DOHH2 (cell line): ENCODE measurements at regions not wholly inside any gene's neighbourhood (a gene's known extent, or its start where the extent isn't known, plus 50 kb on each side); places are given as distances from the start of the nearest gene placed in this dataset.
"Not testable (repeated sequence)": the region's sequence is repeated elsewhere in the genome, so short reads cannot be mapped to it uniquely, and the experiment has no call there.

ENCODE experiments used
- H3F3A ChIP-seq: fragments of 200-600 bp; sonication (generic), shearing (Covaris generic); 2 replicates; pipeline ENCODE4 v1.6.0; 2016; ENCODE audit warnings: antibody characterized with exemption, mild to moderate bottlenecking; ENCODE audit not compliant: control insufficient read depth, insufficient read depth
- H3K27ac ChIP-seq: fragments of 200-600 bp; sonication (generic); 2 replicates; pipeline ENCODE4 v1.5.1; 2014; ENCODE audit warnings: low read depth, mild to moderate bottlenecking, low read length, moderate library complexity
- H3K27me3 ChIP-seq: fragments of 200-600 bp; sonication (generic); 2 replicates; pipeline ENCODE4 v1.6.1; 2014; ENCODE audit warnings: mild to moderate bottlenecking, low read length, mixed read lengths; ENCODE audit not compliant: control insufficient read depth
- H3K36me3 ChIP-seq: fragments of 200-600 bp; sonication (generic); 2 replicates; pipeline ENCODE4 v1.6.1; 2014; ENCODE audit warnings: mild to moderate bottlenecking, low read length, moderate library complexity, mixed read lengths; ENCODE audit not compliant: control insufficient read depth
- H3K4me1 ChIP-seq: fragments of 200-600 bp; sonication (generic); 2 replicates; pipeline ENCODE4 v1.6.1; 2014; ENCODE audit warnings: mild to moderate bottlenecking, low read length, mixed read lengths; ENCODE audit not compliant: control insufficient read depth
- H3K4me2 ChIP-seq: fragments of 200-600 bp; sonication (generic); 2 replicates; pipeline ENCODE4 v1.6.0; 2014; ENCODE audit warnings: mild to moderate bottlenecking, low read length, moderate library complexity
- H3K4me3 ChIP-seq: fragments of 200-600 bp; sonication (generic); 2 replicates; pipeline ENCODE4 v1.5.1; 2014; ENCODE audit warnings: mild to moderate bottlenecking, low read length, mixed read lengths
- H3K79me2 ChIP-seq: fragments of 200-600 bp; sonication (generic); 2 replicates; pipeline ENCODE4 v1.6.1; 2014; ENCODE audit warnings: mild to moderate bottlenecking, low read length, mixed read lengths; ENCODE audit not compliant: control insufficient read depth
- H3K9me2 ChIP-seq: fragments of 200-600 bp; sonication (generic); replicated peaks from 2 replicates; pipeline ENCODE4 v1.6.1; 2014; ENCODE audit warnings: mild to moderate bottlenecking, low read length, mixed read lengths; ENCODE audit not compliant: control insufficient read depth
- H3K9me3 ChIP-seq: fragments of 200-600 bp; sonication (generic); 2 replicates; pipeline ENCODE4 v1.6.1; 2014; ENCODE audit warnings: antibody characterized with exemption, low read length, mixed read lengths; ENCODE audit not compliant: control insufficient read depth, insufficient read depth
- H4K20me1 ChIP-seq: fragments of 200-600 bp; sonication (generic); 2 replicates; pipeline ENCODE4 v1.6.0; 2014; ENCODE audit warnings: low read depth, mild to moderate bottlenecking, antibody characterized with exemption, low read length, moderate library complexity; ENCODE audit not compliant: control insufficient read depth, insufficient read depth

DNA sequence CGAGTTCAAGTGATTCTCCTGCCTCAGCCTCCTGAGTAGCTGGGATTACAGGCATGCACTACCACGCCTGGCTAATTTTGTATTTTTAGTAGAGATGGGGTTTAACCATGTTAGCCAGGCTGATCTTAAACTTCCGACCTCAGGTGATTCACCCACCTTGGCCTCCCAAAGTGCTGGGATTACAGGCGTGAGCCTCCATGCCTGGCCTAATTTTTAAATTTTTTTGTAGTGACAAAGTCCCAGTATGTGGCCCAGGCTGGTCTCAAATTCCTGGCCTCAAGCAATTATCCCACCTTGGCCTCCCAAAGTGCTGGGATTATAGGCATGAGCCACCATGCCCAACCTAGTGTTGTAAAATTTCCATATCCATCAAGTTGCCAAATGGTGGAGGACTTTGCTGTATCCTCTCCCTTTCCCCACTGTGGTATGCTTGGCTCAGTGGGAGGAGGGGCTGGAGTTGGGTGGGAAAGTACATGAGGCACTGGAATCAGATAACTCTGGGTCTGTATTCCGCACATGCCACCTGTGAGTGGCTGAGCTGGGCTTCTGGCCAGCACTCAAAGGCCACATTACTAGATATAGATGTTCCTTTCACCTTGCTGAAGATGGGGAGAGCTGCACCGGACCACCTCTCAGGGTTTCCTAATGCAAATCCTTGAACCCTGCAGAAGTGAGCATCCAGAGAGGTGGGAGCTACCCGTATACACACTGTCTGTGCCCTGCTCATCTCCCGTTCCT lies 252.6 kb downstream of the GOLGA6L6 start:
- not testable (repeated sequence) for H3K79me2 ChIP-seq, H4K20me1 ChIP-seq, H3K4me1 ChIP-seq, H3K4me2 ChIP-seq, H3K9me2 ChIP-seq, H3K36me3 ChIP-seq, H3K9me3 ChIP-seq, H3K27ac ChIP-seq, H3K27me3 ChIP-seq, H3K4me3 ChIP-seq, H3F3A ChIP-seq

GRCh38 chr15:20286559-20286958 lies 255.0 kb downstream of the GOLGA6L6 start:
- not testable (repeated sequence) for H3K4me3 ChIP-seq, H3K79me2 ChIP-seq, H3K27me3 ChIP-seq, H3K9me3 ChIP-seq, H3K36me3 ChIP-seq, H3F3A ChIP-seq, H3K4me2 ChIP-seq, H3K4me1 ChIP-seq, H4K20me1 ChIP-seq, H3K27ac ChIP-seq, H3K9me2 ChIP-seq

- H4K20me1 ChIP-seq, H3K4me2 ChIP-seq, H3F3A ChIP-seq, H3K36me3 ChIP-seq, H3K27ac ChIP-seq, H3K9me2 ChIP-seq, H3K4me3 ChIP-seq, H3K4me1 ChIP-seq, H3K79me2 ChIP-seq, H3K27me3 ChIP-seq: not testable (repeated sequence)
- H3K9me3 ChIP-seq, result peaks cover 10% of the 10 kb centered on the region; the same call in 1 of the 2 replicates
Observed at GRCh38 chr15:20285696-20286300, 255.8 kb downstream of the GOLGA6L6 start.

DNA sequence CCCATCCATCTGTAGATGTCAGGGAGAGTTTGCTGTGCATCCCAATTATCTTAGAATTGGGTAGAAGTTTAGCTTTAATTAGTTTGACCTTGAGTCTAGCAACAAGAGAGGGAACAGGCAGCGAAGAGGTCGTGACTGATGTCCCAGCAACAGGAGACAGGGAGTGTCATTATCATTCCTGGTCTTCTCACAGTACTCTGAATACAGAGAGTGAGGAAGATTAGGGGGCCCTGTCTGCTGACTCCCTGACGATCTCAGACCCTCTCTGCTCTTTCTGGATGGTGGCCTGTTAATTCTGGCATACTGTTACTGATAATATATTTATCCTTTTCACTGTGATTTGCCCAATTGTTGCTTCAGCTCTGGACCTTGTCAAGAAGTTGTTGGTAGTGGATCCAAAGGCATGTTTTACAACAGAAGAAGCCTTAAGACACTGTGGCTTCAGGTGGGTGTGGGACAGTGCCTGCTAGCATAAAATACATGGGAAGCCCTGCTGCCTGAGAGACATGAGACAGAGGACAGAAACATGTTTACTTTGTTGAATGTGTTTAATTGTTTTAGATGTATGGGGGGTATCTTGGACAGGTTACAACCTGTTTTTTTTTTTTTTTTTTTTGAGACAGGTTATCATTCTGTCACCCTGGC lies 256.6 kb downstream of the GOLGA6L6 start:
- not testable (repeated sequence) for H3K36me3 ChIP-seq, H3K4me2 ChIP-seq, H3K4me1 ChIP-seq, H3K9me2 ChIP-seq, H3K4me3 ChIP-seq, H3K79me2 ChIP-seq, H3F3A ChIP-seq, H4K20me1 ChIP-seq, H3K27ac ChIP-seq, H3K27me3 ChIP-seq
- peaks cover 18% of the 10 kb centered on the region; the same call in 1 of the 2 replicates for H3K9me3 ChIP-seq

GRCh38 chr15:20283651-20284050 lies 257.9 kb downstream of the GOLGA6L6 start:
- H3K4me2 ChIP-seq, H3F3A ChIP-seq, H3K27ac ChIP-seq, H3K36me3 ChIP-seq, H3K27me3 ChIP-seq, H3K9me2 ChIP-seq, H3K4me1 ChIP-seq, H3K4me3 ChIP-seq, H3K79me2 ChIP-seq, H4K20me1 ChIP-seq: not testable (repeated sequence)
- peaks cover 19% of the 10 kb centered on the region; the same call in 1 of the 2 replicates for H3K9me3 ChIP-seq

- H3K36me3 ChIP-seq, H3K27ac ChIP-seq: not testable (repeated sequence)
Observed at GRCh38 chr15:20282491-20282943, 259.1 kb downstream of the GOLGA6L6 start.

GRCh38 chr15:20281567-20282275 lies 259.9 kb downstream of the GOLGA6L6 start:
- not testable (repeated sequence) for H3K9me2 ChIP-seq, H3K27me3 ChIP-seq, H4K20me1 ChIP-seq, H3K4me3 ChIP-seq, H3K4me2 ChIP-seq, H3F3A ChIP-seq, H3K4me1 ChIP-seq, H3K79me2 ChIP-seq, H3K36me3 ChIP-seq, H3K27ac ChIP-seq
- peaks cover 23% of the 10 kb centered on the region; the same call in 1 of the 2 replicates for H3K9me3 ChIP-seq

More at GRCh38 chr15:20282491-20282943, 259.1 kb downstream of the GOLGA6L6 start:
- H3K79me2 ChIP-seq, H3K4me3 ChIP-seq, H3K4me2 ChIP-seq, H4K20me1 ChIP-seq, H3K9me2 ChIP-seq, H3K27me3 ChIP-seq, H3K4me1 ChIP-seq, H3F3A ChIP-seq: not testable (repeated sequence)
- H3K9me3 ChIP-seq, result peaks cover 19% of the 10 kb centered on the region; the same call in 1 of the 2 replicates
